Effector memory CD8-positive, alpha-beta T cell (primary cell): ENCODE measurements at regions not wholly inside any gene's neighbourhood (a gene's known extent, or its start where the extent isn't known, plus 50 kb on each side); places are given as distances from the start of the nearest gene placed in this dataset.
A peak's percentile ranks its signal among the peaks of the same experiment; 100 is the strongest.

ENCODE experiments used
- ATAC-seq: fragments of 150-1000 bp; cut with Tn5 transposase; replicated peaks from 2 replicates; pipeline ENCODE4 v1.10.0; 2021; ENCODE audit warnings: mild to moderate bottlenecking, moderate library complexity
- DNase-seq, 3 experiments: peaks; one replicate each; pipeline ENCODE4 v3.0.0; 2021
- H3K27ac Mint-ChIP-seq, 2 donors: one replicate each; pipeline ENCODE4 v1.8.0; 2022; ENCODE audit warnings: mild to moderate bottlenecking in 2 of 2, mixed read lengths in 2 of 2, moderate library complexity in 2 of 2
- H3K27me3 Mint-ChIP-seq, 2 donors: one replicate each; pipeline ENCODE4 v1.8.0; 2022; ENCODE audit warnings: mixed read lengths in 2 of 2
- H3K36me3 Mint-ChIP-seq: one replicate; pipeline ENCODE4 v1.8.0; 2022; ENCODE audit warnings: mild to moderate bottlenecking, moderate library complexity, mixed read lengths; ENCODE audit not compliant: insufficient read depth
- H3K4me1 Mint-ChIP-seq, 2 donors: one replicate each; pipeline ENCODE4 v1.8.0; 2022; ENCODE audit warnings: low read depth in 2 of 2, mixed read lengths in 2 of 2
- H3K4me3 Mint-ChIP-seq, 2 donors: one replicate each; pipeline ENCODE4 v1.8.0; 2022; ENCODE audit warnings: mild to moderate bottlenecking in 2 of 2, mixed read lengths in 2 of 2, moderate library complexity in 2 of 2
- H3K9me3 Mint-ChIP-seq, 2 donors: one replicate each; pipeline ENCODE4 v1.8.0; 2022; ENCODE audit warnings: mixed read lengths in 2 of 2

DNA sequence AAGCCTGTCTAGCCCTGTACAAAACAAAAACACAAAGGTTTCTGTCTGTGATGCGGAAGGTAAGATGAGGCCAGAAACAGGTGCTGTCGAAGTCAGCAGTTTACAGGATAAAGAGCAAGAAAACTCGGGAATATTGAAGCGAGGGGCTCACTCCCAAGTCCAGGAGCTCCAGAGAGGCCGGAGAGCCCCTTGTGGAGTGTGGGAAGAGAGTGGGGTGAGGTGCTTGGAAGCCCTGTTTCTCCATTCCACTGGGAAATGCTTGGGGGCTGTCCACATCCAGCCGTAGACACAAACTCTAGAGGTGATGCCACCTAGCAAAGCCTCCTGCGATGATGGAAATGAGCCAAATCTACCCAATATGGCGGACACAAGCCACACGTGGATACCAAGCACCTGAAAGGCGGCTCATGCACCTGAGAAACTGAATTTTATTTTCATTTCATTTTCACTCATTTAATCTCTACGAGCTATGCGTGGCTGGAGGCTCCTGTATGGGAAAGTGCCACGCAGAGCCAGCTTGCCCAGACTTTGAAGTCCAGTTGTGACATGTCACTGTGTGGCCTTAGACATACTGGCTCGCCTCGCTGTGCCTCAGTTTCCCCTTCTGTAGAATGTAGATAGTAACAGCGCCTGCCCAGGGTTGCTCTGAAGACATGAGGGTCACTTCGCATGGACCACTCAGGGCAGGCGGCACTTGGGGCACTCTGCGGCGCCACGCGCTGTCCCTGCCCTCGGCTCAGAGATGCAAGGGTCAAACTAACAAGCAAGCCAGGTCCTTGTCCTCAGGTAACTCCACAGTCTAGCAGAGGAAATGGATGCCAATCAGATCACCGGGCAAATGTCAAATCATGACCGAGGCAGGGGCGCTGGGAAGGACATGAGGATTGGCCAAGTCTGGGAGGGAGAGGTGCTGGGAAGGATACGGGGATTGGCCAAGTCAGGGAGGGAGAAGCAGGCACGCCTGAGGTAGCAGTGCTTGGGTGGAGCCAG lies 684.7 kb downstream of the TBC1D22A start:
- Mint-ChIP-seq H3K4me3 (no peak overlapping the region), H3K27me3 (peaks cover 24 to 27% of the 10 kb centered on the region in 2 donors), H3K4me1 (peaks cover 4 to 6% of the 10 kb centered on the region in 2 donors), H3K9me3 (peaks cover 0 to 4% of the 10 kb centered on the region in 2 donors), H3K27ac (no peak overlapping the region), H3K36me3 (peaks cover 4% of the 10 kb centered on the region)
- DNase-seq, result no peak
- ATAC-seq, result no peak

DNA sequence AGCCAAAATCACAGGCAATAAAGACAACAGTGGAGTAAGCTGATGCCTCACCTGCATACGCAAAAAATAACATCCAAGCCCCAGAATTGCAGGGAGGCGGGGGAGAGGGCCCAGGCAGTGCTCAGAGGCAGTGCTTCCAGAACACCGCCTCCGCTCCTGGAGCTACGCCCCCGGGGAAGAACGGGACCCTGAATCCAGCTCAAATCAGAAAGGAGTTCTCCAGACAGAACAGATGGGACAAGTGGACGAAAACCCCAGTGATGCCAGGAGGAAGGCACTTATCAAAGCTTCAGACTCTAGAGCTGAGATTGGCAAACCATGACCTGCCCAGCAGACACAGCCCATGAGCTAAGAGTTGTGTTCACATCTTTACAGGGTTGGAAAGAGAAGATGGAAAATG lies 683.9 kb downstream of the TBC1D22A start:
- DNase-seq (no peak), ATAC-seq (no peak)
- Mint-ChIP-seq H3K4me1 (peaks cover 0 to 6% of the 10 kb centered on the region in 2 donors), H3K9me3 (peaks cover 0 to 4% of the 10 kb centered on the region in 2 donors), H3K36me3 (peaks cover 4% of the 10 kb centered on the region), H3K27ac (no peak overlapping the region), H3K4me3 (no peak overlapping the region), H3K27me3 (peaks cover 21 to 24% of the 10 kb centered on the region in 2 donors)

DNA sequence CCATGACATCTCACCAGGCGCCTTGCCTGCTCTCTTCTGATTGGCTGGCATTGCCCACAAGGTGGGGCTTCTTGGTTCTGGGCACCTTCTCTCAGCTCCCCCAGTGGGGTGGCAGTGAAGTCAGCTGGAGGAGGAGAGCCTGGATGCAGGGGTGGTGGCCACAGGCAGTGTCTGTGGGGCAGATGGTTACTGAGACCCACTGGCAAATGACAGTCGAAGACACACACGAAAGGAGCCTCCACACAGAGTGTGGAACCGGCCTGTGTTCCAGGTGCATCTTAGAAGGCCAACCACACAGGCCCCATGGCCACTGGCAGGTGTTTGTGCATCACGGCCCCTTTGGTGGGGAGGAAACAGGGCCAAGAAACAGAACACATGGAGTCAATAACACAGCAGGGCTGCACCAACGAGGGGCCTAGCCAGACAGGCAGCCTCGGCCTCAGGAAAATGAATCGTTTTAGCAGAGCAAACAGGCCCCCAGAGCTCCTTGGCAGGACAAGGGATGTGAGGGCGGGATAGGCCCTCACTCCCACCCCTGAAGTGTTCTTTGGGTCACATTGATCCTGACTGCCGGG lies 683.4 kb downstream of the TBC1D22A start:
- peak overlapping the region in 1 of 2 donors; percentile 75 for H3K27ac Mint-ChIP-seq
- no peak overlapping the region for H3K4me3 Mint-ChIP-seq
- ATAC-seq, result no peak
- DNase-seq, result no peak
- H3K4me1 Mint-ChIP-seq, result peaks cover 0 to 6% of the 10 kb centered on the region in 2 donors
- H3K9me3 Mint-ChIP-seq, result peaks cover 0 to 4% of the 10 kb centered on the region in 2 donors
- H3K36me3 Mint-ChIP-seq, result peaks cover 4% of the 10 kb centered on the region
- H3K27me3 Mint-ChIP-seq, result peaks cover 21 to 24% of the 10 kb centered on the region in 2 donors

DNA sequence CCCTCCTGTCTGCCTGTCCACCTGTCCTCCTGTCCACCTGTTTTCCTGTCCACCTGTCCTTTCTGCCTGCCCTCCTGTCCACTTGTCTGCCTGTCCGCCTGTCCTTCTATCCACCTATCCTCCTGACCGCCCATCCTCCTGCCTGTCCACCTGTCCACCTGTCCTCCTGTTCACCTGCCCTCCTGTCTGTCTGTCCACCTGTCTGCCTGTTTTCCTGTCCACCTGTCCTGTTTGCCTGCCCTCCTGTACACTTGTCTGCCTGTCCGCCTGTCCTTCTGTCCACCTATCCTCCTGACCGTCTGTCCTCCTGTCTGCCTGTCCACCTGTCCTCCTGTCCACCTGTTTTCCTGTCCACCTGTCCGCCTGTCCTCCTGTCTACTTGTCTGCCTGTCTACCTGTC lies 682.8 kb downstream of the TBC1D22A start:
- Mint-ChIP-seq H3K9me3 (peaks cover 0 to 4% of the 10 kb centered on the region in 2 donors), H3K27me3 (peaks cover 20 to 26% of the 10 kb centered on the region in 2 donors), H3K4me3 (no peak overlapping the region), H3K36me3 (peaks cover 2% of the 10 kb centered on the region), H3K27ac (peak overlapping the region in 1 of 2 donors; percentile 75), H3K4me1 (peaks cover 0 to 6% of the 10 kb centered on the region in 2 donors)
- no peak for DNase-seq
- ATAC-seq, result no peak

DNA sequence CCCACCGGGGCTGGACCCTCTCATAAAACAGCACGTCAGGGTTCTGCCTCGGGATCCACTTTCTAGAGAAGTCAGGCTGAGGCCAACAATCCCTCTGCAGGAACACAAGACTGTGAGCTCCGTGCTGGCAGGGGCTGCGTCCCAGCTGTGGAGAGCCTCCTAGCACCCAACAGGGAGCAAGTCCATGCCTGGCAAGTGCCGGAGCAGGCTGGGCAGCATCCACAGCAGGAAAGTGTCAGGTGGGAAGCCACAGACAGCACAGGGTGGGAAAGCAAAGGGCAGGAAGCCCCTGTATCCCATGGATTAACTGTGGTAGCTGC lies 682.3 kb downstream of the TBC1D22A start:
- DNase-seq (no peak), ATAC-seq (no peak)
- H3K36me3 Mint-ChIP-seq, result no peaks in the 10 kb centered on the region
- peaks cover 0 to 4% of the 10 kb centered on the region in 2 donors for H3K9me3 Mint-ChIP-seq
- peaks cover 16 to 29% of the 10 kb centered on the region in 2 donors for H3K27me3 Mint-ChIP-seq
- H3K27ac Mint-ChIP-seq, result no peak overlapping the region
- no peak overlapping the region for H3K4me3 Mint-ChIP-seq
- peaks cover 0 to 6% of the 10 kb centered on the region in 2 donors for H3K4me1 Mint-ChIP-seq

DNA sequence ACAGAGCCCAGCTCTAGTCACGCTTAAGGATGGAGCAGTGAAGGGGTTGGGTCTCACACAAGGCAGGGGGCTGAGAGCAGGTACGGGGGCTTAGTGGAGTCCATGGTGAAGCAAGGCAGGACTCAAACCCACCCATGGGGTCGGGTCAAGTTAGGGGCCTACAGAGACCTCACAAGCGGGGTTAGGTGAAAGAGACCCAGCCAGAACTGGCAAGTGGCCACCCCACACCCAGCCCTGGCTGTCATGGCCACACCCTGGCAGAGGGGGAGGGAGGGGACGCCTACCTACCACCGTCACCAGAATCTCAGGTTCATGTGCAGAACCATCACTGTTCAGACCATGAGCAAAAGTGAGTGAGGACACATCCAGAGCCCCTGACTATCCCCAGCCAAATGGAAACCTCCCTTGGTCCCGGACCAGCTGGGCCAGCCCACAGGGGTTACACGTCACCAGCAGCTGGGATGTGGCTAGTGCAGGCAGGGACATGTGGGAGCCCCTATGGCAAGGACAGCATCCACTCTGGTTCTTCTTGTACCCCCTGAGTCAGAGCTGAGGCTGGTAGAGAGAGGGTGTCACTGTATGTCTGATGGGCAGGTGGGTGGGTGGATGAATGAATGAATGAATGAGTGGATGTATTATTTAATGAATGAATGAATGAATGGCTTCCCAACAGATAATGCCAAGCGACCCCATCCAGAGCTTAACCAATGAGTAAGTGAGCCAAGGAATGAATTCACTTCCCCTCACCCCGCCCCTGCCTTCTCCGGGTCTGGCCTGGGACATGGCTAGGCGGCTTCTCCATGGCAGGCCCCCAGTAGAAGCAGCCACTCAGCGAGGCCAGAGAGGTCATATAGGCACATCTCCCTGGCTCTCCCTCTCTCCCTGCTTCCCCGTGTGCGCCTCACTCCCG lies 681.6 kb downstream of the TBC1D22A start:
- Mint-ChIP-seq H3K4me3 (no peak overlapping the region), H3K9me3 (peaks cover 0 to 4% of the 10 kb centered on the region in 2 donors), H3K27ac (no peak overlapping the region), H3K27me3 (peaks cover 16 to 29% of the 10 kb centered on the region in 2 donors), H3K36me3 (no peaks in the 10 kb centered on the region), H3K4me1 (peaks cover 0 to 6% of the 10 kb centered on the region in 2 donors)
- DNase-seq (no peak), ATAC-seq (no peak)

DNA sequence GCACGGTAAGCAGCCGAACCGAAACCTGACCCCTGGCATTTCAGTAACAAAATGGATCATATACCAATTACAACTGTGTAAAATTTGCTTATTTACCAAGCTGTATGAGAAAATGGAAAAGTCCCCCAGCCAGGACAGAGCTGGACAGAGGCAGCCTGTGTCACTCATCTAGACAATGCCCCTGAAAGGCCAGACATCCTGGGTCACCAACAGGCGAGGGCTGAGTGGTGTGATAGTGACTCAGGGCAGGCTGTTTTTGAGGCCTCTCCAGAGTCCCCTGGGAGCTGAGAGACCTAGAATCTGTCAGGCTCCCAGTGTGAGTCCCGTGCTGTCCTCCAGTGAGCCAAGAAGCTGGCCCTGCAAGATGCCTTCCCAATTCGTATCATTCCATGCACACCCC lies 680.4 kb downstream of the TBC1D22A start:
- DNase-seq (no peak), ATAC-seq (no peak)
- peaks cover 14 to 31% of the 10 kb centered on the region in 2 donors for H3K27me3 Mint-ChIP-seq
- H3K4me1 Mint-ChIP-seq, result peaks cover 0 to 6% of the 10 kb centered on the region in 2 donors
- no peaks in the 10 kb centered on the region for H3K36me3 Mint-ChIP-seq
- H3K9me3 Mint-ChIP-seq, result peaks cover 0 to 4% of the 10 kb centered on the region in 2 donors
- no peak overlapping the region for H3K4me3 Mint-ChIP-seq
- no peak overlapping the region for H3K27ac Mint-ChIP-seq

DNA sequence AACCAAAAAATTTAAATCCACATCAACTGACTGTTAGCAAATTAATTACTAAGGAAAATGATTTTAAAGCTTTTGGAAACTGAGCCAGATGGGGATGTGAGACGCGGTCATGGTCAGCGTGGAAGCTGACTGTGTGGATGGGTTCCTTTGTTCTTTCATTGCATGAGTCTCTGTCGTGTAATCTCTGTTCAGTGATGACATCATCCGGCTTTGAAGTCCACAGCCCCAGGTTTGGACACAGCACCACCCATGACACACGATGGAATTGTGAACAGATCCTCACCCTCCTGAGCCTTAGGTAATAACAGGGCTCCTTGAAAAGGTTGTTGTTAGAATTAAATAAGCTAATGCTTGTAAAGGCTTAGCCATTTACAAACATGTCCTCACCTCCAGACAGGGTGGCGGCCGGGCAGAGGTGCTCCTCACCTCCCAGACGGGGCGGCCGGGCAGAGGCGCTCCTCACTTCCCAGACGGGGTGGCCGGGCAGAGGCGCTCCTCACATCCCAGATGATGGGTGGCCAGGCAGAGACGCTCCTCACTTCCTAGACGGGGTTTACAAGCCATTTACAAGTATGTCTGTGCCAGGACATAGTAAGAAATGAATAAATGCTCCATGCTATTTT lies 677.3 kb downstream of the TBC1D22A start:
- Mint-ChIP-seq H3K9me3 (peaks cover 0 to 4% of the 10 kb centered on the region in 2 donors), H3K4me1 (peaks cover 0 to 1% of the 10 kb centered on the region in 2 donors), H3K4me3 (no peak overlapping the region), H3K27ac (no peak overlapping the region), H3K36me3 (no peaks in the 10 kb centered on the region), H3K27me3 (peaks cover 2 to 31% of the 10 kb centered on the region in 2 donors)
- no peak for DNase-seq
- no peak for ATAC-seq

DNA sequence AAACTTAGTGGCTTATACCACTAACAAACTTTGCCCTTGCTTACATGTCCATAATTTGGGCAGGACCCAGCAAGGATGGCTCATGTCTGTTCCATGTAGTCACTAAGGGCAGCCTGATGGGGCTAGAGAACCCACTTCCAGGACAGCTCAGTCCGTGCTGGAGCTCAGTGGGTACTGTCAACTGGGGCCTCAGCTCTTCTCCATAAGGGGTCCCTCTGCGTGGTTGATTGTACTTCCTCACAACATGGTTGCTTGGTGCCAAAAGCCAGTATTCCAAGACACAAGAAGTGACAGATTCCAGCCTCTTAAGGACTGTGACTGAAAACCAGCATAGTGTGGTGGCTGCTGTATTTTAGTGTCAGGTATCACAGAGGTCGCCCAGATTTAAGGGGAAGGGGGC lies 675.2 kb downstream of the TBC1D22A start:
- Mint-ChIP-seq H3K27ac (no peak overlapping the region), H3K27me3 (peaks cover 0 to 30% of the 10 kb centered on the region in 2 donors), H3K4me1 (no peaks in the 10 kb centered on the region), H3K4me3 (no peak overlapping the region), H3K9me3 (peaks cover 0 to 3% of the 10 kb centered on the region in 2 donors), H3K36me3 (no peaks in the 10 kb centered on the region)
- DNase-seq (no peak), ATAC-seq (no peak)

DNA sequence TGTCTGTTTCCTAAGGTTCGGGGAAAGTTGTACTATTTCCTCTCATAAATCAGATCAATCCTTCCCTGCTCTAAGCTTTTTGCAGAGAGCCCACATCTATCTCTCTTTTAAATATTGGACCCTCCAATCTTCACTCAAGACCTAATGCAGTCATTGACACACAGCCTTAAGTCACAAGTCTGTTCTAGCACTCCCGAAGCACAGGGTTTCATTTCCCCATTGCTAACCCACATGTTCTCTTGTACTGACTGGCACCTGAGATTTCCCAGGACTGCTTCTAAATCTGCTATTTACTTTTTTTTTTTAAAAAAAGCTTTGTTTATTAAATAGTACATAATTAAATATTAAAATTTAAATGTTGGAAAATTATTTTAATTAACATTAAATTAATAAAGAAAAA lies 674.7 kb downstream of the TBC1D22A start:
- H3K9me3 Mint-ChIP-seq, result no peaks in the 10 kb centered on the region
- H3K4me1 Mint-ChIP-seq, result no peaks in the 10 kb centered on the region
- DNase-seq (no peak), ATAC-seq (no peak)
- no peaks in the 10 kb centered on the region for H3K36me3 Mint-ChIP-seq
- H3K27me3 Mint-ChIP-seq, result peaks cover 0 to 30% of the 10 kb centered on the region in 2 donors
- no peak overlapping the region for H3K4me3 Mint-ChIP-seq
- no peak overlapping the region for H3K27ac Mint-ChIP-seq

DNA sequence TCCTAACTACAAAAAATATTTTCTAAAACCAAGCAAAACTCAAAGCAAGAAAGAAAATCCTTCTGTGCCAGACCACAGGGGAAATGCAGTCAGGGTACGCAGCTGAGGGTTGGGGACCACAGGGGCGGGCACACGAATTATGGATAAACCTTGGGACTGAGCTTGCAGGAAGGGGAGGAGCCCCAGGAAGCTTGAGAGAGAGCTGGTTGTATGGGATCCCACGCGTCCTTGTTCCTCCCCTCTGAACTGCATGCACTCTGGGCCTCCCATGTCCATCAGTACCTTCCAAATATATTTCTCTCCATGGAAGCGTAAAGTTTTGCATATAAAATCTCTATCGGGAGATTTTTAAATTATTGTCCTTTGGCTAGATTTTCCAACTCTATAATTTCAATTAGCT lies 673.4 kb downstream of the TBC1D22A start:
- DNase-seq (no peak), ATAC-seq (no peak)
- H3K4me3 Mint-ChIP-seq, result no peak overlapping the region
- H3K9me3 Mint-ChIP-seq, result no peaks in the 10 kb centered on the region
- no peaks in the 10 kb centered on the region for H3K4me1 Mint-ChIP-seq
- peaks cover 4% of the 10 kb centered on the region for H3K36me3 Mint-ChIP-seq
- H3K27ac Mint-ChIP-seq, result no peak overlapping the region
- H3K27me3 Mint-ChIP-seq, result peaks cover 0 to 30% of the 10 kb centered on the region in 2 donors

DNA sequence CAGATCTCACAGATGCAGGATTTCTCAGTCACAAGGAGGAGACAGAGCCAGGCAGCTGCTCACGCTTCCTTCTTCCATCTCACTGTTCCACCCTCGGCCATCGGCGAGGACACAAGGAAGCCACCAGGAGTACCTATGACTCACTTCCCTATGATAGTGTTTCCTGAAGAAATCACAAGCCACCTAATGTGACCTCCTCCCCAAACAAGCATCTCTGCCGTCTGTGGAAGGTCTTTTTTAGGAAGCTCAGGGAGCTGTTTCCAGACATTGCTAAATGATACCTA lies 672.7 kb downstream of the TBC1D22A start:
- Mint-ChIP-seq H3K36me3 (peaks cover 7% of the 10 kb centered on the region), H3K27ac (no peak overlapping the region), H3K27me3 (peaks cover 0 to 25% of the 10 kb centered on the region in 2 donors), H3K4me1 (no peaks in the 10 kb centered on the region), H3K4me3 (no peak overlapping the region), H3K9me3 (no peaks in the 10 kb centered on the region)
- DNase-seq, result no peak
- no peak for ATAC-seq
